OCI-LY1 (cell line): ENCODE measurements at regions not wholly inside any gene's neighbourhood (a gene's known extent, or its start where the extent isn't known, plus 50 kb on each side); places are given as distances from the start of the nearest gene placed in this dataset.

Experiments
- CTCF ChIP-seq: fragments of 200-600 bp; sonication (generic), shearing (Covaris generic); IDR thresholded peaks from 2 replicates; pipeline ENCODE4 v1.5.1; 2017; ENCODE audit warnings: mild to moderate bottlenecking, antibody characterized with exemption, low read length, moderate library complexity, mixed read lengths
- EZH2 ChIP-seq: fragments of 200-600 bp; sonication (generic), shearing (Covaris generic); IDR thresholded peaks from 2 replicates; pipeline ENCODE4 v1.8.0; 2017; ENCODE audit warnings: borderline replicate concordance, mixed run types, mild to moderate bottlenecking, antibody characterized with exemption, low read length, moderate library complexity, mixed read lengths

- TF ChIP-seq CTCF (no peak), EZH2 (no peak)
Observed at GRCh38 chr18:73478191-73478590, 610.4 kb upstream of the NETO1 start.
